ENCODE measurements at regions not wholly inside any gene's neighbourhood (a gene's known extent, or its start where the extent isn't known, plus 50 kb on each side); places are given as distances from the start of the nearest gene placed in this dataset.

DNA sequence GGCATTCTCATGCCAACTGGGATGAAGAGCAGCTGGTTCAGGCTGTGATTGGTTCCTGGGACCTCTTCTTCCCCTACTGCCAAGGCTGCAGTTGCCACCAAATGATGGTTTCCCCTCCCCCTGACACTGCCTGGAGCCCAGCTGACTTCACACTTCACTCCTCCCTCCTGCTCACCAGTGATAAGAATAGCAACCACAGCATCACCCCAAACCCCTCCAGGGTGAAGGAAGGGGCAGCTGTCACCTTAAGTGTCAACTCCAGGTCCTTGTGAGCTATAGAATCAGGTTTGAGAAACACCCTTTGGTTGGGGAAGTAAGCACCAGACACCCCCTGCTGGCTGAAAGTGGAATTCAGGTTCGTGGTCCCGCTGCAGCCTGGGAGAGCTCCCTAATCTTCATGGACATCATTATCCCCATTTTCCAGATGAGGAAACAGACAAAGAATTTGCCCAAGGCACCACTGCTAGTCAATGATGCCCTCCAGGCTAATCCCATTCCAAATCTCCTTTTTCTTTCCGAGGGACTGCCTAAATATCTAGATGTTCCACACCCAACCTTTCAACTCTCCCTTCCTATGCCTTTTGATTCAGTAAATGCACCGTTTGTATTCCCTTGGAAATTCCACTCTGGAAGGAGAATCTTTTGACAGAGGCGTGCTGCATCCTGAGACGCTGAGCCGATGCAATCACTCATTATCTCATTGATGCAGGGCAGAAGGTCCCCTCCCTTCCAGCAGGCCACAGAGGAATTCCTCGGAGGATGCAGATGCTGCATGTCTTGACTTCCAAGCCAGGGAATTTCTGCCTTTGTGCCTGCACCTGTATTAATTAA, 50.6 kb upstream of the UQCRFS1 start:
- peak; percentile 29 to 50 for DNase-seq

GRCh38 chr19:29264897-29265296, 51.9 kb upstream of the UQCRFS1 start:
- no peak for DNase-seq

DNA sequence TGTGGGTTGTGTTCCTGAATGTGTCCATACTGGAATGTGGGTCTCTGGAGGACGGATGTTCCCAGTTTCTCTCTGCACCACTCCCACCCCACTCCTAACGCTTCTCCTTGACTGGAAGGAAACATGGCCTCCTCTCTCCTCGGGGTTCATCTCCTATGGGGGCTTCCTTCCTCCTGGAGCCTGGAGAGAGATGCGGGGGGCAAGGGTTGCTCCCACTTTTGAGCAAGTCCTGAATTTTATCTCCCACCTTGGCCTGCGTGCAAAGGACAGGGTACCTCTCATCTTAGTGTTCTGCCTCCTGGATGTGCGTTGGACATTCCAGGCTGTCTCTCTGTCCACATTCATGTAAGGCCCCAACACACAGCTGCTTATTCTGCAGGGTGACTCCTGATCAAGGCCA, 52.5 kb upstream of the UQCRFS1 start:
- no peak for DNase-seq

- no peak for DNase-seq
These were observed 53.0 kb upstream of the UQCRFS1 start for GRCh38 chr19:29266001-29266400.

DNA sequence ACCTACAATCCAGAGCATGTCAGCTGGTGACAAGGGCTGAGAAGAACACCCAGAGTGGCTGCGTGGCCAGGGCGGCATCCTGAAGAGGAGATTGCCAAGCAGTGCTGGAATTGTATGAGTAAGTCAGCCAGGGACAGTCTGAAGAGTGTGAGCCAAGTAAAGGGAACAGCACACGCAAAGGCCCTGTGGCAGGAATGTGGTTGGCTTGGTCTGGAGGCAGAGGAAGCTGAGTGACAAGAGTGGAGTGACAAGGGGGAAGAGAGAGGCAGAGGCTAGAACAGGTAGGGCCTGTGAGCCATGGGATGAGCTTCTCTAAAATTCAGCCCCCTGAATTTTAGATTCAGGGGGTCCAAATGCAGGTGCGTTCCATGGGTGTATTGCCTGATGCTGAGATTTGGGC, 53.7 kb upstream of the UQCRFS1 start:
- no peak for DNase-seq

- DNase-seq = no peak
These were observed 54.8 kb upstream of the UQCRFS1 start for GRCh38 chr19:29267701-29268100.

- DNase-seq = no peak
These were observed 55.2 kb upstream of the UQCRFS1 start for GRCh38 chr19:29268103-29268502.

DNA sequence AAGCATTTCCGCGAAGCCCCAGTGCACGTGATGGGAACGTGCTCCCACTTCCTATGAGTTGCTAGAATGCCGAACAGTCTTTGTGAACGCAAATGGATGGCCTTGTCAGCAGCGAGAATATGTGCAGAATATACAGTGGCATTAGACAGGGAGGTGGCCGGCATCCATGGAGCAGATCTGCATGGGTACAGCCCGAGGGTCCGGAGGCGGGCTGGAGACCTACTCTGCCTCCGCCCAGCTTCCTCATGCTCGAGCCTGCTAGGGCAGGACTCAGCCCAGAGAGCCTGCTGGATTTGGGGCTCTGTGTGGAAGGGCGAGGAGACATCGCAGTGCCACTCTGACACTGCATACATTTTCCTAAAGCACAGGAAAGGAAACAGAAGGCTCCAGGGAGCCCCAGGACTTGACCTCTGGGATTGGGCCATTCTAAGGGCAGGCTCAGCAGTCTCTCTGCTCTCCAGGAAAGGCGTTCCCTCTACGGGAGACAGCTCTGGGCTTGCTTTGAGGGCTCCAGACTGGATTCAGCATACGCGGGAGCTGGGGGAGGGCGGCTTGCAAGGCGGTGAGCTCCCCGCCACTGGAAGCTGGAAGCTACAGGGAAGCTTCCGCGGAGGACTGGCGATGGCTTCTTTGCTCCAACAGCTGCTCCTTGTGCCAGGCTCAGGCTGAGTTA, 55.9 kb upstream of the UQCRFS1 start:
- no peak for DNase-seq

GRCh38 chr19:29269641-29270040, 56.7 kb upstream of the UQCRFS1 start:
- DNase-seq = no peak

DNA sequence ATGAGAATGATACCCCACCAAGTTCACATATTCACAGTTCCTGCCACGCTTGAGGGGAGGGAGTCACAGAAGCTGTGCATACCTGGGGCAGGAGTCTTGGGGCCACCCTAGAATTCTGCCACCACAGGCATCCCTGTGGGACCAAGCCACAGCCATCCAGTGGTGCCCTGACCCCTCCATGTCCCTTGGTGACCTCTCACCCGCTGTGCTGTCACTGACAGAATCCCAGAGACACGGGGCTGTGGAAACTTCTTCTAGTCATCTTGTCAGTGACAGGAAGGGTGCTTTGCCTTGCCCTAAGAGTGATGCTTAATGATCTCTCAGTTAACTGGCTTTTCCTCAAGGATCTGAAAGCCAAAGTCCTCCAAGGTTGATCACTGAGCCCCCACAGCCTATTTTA, 58.4 kb upstream of the UQCRFS1 start:
- DNase-seq = no peak

GRCh38 chr19:29271911-29272310, 59.0 kb upstream of the UQCRFS1 start:
- no peak for DNase-seq

GRCh38 chr19:29273000-29273640, 60.2 kb upstream of the UQCRFS1 start:
- DNase-seq = no peak

DNA sequence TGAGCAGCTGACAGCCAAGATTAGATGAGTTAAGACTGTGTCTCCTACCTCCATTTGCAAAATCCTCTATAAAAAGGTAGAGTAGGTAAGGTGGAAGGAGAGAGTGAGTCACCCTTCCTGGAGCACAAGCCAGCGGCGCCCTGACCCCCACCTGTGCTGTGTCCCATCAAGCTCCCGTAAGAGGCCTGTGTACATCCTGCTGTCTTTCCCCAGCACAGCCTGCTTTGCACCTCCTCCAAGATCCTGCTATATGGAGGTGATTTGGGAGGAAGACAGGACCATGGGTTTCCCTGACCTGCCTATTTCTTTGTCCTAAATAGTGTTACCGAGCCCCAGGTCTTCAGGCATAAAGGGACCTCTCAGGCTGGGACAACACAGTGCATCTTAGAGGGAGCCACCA, 62.3 kb upstream of the UQCRFS1 start:
- no peak for DNase-seq

DNA sequence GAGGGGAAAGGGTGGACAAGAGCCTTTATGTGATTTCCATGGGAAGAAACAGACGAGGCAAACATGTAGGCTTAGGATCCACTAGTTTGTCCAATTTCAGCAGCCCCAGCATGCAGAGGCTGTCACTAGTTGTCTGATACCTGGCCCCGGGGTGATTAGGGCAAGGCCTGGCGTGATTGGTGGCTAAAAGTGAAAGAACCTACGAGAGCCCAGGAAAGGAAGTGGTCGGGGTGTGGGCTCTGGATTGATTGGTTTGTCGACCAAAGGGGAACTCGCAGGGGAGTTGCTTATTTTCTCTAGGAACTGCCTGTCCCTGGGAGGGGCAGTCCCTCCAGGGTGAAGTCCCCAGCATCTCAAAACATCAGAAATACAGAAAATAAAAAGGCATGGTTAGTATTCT, 64.2 kb upstream of the UQCRFS1 start:
- peak; percentile 41 to 51 for DNase-seq

DNA sequence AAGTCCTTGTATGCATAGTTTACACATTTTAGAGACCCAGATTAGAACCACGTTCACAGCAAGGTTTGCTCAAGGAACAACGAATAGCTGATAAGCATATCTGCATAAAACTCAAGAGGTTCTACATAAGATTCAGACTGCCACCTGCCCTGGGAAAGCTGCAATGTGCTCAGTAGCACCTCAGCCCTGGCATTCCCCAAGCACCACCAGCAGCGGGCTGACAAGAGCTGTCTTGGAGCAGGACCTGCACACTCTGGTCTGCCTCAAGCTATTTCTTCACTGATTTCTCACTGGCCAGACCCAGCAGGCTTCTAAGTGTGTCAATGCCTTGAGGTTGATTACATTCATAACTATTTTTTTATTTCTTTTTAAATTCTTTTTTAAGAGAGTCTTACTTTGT, 65.8 kb upstream of the UQCRFS1 start:
- DNase-seq = no peak

GRCh38 chr19:29283366-29283765, 70.4 kb upstream of the UQCRFS1 start:
- DNase-seq = peak; percentile 1 to 2

DNA sequence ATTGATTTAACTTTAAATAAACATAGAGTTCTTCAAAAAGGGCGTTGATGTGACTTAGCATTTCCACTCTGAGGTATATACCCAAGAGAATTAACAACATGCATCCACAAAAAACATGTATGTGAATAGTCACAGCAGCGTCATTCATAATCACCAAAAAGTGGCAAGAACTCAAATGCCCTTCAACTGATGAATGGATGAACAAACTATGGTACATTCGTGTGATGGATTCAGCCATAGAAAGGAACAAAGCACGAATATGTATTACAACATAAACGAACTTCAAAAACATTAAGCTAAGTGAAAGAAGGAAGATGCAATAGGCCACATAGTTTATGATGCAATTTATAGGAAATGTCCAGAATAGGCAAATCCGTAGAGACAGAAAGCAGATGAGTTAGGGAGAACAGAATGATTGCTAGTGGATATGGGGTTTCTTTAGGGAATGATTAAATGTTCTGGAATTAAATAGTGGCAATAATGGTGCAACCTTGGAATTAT, 72.3 kb upstream of the UQCRFS1 start:
- DNase-seq = peak; percentile 23 to 37

- DNase-seq = peak; percentile 36 to 55
These were observed 72.9 kb upstream of the UQCRFS1 start for GRCh38 chr19:29285878-29286277.

GRCh38 chr19:29287061-29287460, 74.1 kb upstream of the UQCRFS1 start:
- DNase-seq = no peak

- DNase-seq = no peak
These were observed 75.3 kb upstream of the UQCRFS1 start for GRCh38 chr19:29288256-29288655.

GRCh38 chr19:29289020-29289419, 76.1 kb upstream of the UQCRFS1 start:
- DNase-seq = no peak

DNA sequence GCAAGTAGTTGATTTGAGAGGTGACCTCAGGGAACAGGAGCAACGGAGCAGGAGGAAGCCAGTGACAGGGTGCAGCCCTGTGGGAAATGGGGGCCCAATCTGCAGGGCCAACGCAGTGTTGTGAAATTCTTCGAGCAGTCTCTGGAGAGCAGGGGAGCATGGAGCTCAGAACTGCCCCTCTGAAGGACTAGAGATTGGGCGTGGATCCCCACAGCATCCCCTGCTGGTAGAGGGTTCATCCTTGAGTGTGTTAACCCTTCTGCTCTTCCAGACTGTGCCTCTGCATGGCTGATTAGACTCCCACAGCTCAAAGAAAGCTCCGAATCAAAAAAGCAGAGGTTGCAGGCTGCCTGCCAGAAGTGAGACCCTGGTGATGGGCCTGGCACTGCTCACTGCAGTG, 77.9 kb upstream of the UQCRFS1 start:
- DNase-seq = no peak

DNA sequence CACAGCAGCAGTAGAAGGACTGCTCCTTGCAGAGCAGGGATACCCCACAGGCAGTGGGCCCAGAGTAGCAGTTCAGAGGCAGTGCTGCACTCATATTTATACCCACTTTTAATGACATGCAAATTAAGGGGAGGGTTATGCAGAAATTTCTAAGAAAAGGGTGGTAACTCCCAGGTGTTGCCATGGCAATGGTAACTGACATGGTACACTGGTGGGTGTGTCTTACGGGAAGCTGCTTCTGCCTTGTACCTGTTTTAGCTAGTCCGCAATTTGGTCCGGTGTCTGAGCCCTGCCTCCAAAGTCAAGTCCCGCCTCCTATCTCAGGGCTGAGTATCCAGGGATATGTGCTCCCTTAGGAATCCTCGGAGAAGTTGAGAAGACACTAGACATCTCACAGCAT, 79.2 kb upstream of the UQCRFS1 start:
- no peak for DNase-seq

DNA sequence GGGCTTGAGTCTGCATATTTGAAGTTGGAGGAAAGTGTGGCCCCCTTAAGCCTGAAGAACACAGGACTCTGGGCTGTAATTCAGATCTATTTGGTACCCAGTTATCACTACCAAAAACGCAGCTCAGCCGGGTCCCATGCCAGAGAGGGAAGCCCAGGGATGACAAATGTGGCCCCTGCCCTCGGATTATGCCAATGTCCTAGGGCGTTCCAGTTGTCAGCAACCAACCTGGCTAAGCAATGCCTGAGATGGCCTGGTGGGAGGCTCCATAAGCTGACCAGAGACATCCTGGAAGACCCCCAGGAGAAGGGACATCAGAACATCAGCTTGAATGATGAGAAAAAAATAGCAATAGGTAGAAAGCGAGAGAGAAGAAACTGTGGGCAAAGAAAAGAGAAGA, 79.6 kb upstream of the UQCRFS1 start:
- no peak for DNase-seq
